Prostate gland (tissue), 2 donors: ENCODE measurements at regions not wholly inside any gene's neighbourhood (a gene's known extent, or its start where the extent isn't known, plus 50 kb on each side); places are given as distances from the start of the nearest gene placed in this dataset.

Source experiments
- DNase-seq: peaks from one replicate; pipeline ENCODE4 v3.0.0-alpha.2; 2019; ENCODE audit warnings: low spot score
- H3K27ac ChIP-seq, 2 donors: fragments of 200-600 bp; sonication (generic); 2 replicates each; pipeline ENCODE4 v1.5.1; 2017 to 2019
- H3K27me3 ChIP-seq: fragments of 200-600 bp; sonication (generic); replicated peaks from 2 replicates; pipeline ENCODE4 v1.5.1; 2019; ENCODE audit not compliant: insufficient read depth
- H3K36me3 ChIP-seq, 2 donors: fragments of 200-600 bp; sonication (generic); 1 replicate in 1 of 2; 2 replicates in 1 of 2; pipeline versions ENCODE4 v1.5.1 to v1.8.1; 2017 to 2019
- H3K4me1 ChIP-seq: fragments of 200-600 bp; sonication (generic); replicated peaks from 2 replicates; pipeline ENCODE4 v1.5.1; 2019
- H3K4me3 ChIP-seq, 2 donors: fragments of 200-600 bp; sonication (generic); 2 replicates each; pipeline ENCODE4 v1.5.1; 2017 to 2019
- H3K9me3 ChIP-seq: fragments of 200-600 bp; sonication (generic); 2 replicates; pipeline ENCODE4 v1.5.1; 2017
- CTCF ChIP-seq, 4 experiments: fragments of 200-600 bp in 2 of 4; fragments of 450-650 bp in 2 of 4; sonication (generic) in 2 of 4; IDR thresholded peaks; 1 replicate in 3 of 4; 2 replicates in 1 of 4; pipeline ENCODE4 v1.5.1; 2016 to 2019; ENCODE audit warnings: antibody characterized with exemption in 4 of 4, mild to moderate bottlenecking in 2 of 4, moderate library complexity in 2 of 4
- POLR2A ChIP-seq: fragments of 450-650 bp; IDR thresholded peaks from one replicate; pipeline ENCODE4 v1.6.1; 2016; ENCODE audit warnings: antibody characterized with exemption, mild to moderate bottlenecking
- POLR2AphosphoS5 ChIP-seq: sonication (generic); formaldehyde crosslinking; IDR thresholded peaks from one replicate; pipeline ENCODE4 v1.6.1; 2017; ENCODE audit warnings: antibody characterized with exemption
- WGBS: methylation state at CpG from one replicate; pipeline ENCODE4 v1.1.5; 2018; 5-methylcytosine and 5-hydroxymethylcytosine counted together
- intact Hi-C: fragments of 100-400 bp; cut with DNase I; formaldehyde crosslinking; loops from one replicate; pipeline ENCODE4 v1.14.2; 2022

GRCh38 chr9:26292943-26293342 lies 599.7 kb downstream of the CAAP1 start:
- intact Hi-C loops: no loop called here
- Histone ChIP-seq H3K4me3 (no peak overlapping the region), H3K36me3 (no peaks in the 10 kb centered on the region), H3K27ac (no peak overlapping the region), H3K4me1 (no peaks in the 10 kb centered on the region), H3K27me3 (no peaks in the 10 kb centered on the region), H3K9me3 (no peaks in the 10 kb centered on the region)
- WGBS: 60% methylated on average over 3 of the region's 3 CpGs
- TF ChIP-seq POLR2A (no peak), CTCF (IDR thresholded peaks at IDR 0.05) (no peak), POLR2AphosphoS5 (no peak)
- no peak for DNase-seq

- WGBS: 56% methylated on average over 6 of the region's 6 CpGs
- no peak for DNase-seq
- no peaks in the 10 kb centered on the region for H3K9me3 ChIP-seq
- intact Hi-C loops: no loop called here
- H3K4me3 ChIP-seq: no peak overlapping the region
- no peaks in the 10 kb centered on the region for H3K27me3 ChIP-seq
- no peaks in the 10 kb centered on the region for H3K36me3 ChIP-seq
- H3K4me1 ChIP-seq: no peaks in the 10 kb centered on the region
- H3K27ac ChIP-seq: no peak overlapping the region
- TF ChIP-seq CTCF (IDR thresholded peaks at IDR 0.05) (no peak), POLR2AphosphoS5 (no peak), POLR2A (no peak)
Measured at GRCh38 chr9:26271495-26272122, 593.4 kb upstream of the TUSC1 start.

- Histone ChIP-seq H3K4me1 (no peaks in the 10 kb centered on the region), H3K9me3 (no peaks in the 10 kb centered on the region), H3K4me3 (no peak overlapping the region), H3K27ac (no peak overlapping the region), H3K36me3 (no peaks in the 10 kb centered on the region), H3K27me3 (no peaks in the 10 kb centered on the region)
- no peak for TF ChIP-seq POLR2A
- intact Hi-C loops: no loop called here
- WGBS: 69% methylated on average over 2 of the region's 2 CpGs
- DNase-seq: no peak
Measured at GRCh38 chr9:26266146-26266793, 588.0 kb upstream of the TUSC1 start.

GRCh38 chr9:26264709-26265601 lies 586.7 kb upstream of the TUSC1 start:
- WGBS: 74% methylated on average over 1 of the region's 1 CpG
- intact Hi-C loops: no loop called here
- TF ChIP-seq CTCF (IDR thresholded peaks at IDR 0.05) (no peak), POLR2A (no peak)
- no peaks in the 10 kb centered on the region for H3K27me3 ChIP-seq
- H3K4me3 ChIP-seq: no peak overlapping the region
- no peaks in the 10 kb centered on the region for H3K4me1 ChIP-seq
- H3K9me3 ChIP-seq: no peaks in the 10 kb centered on the region
- no peaks in the 10 kb centered on the region for H3K36me3 ChIP-seq
- DNase-seq: no peak
- H3K27ac ChIP-seq: no peak overlapping the region

- Histone ChIP-seq H3K9me3 (no peaks in the 10 kb centered on the region), H3K4me3 (no peak overlapping the region), H3K36me3 (no peaks in the 10 kb centered on the region), H3K4me1 (no peaks in the 10 kb centered on the region), H3K27me3 (no peaks in the 10 kb centered on the region), H3K27ac (no peak overlapping the region)
- no peak for DNase-seq
- intact Hi-C loops: no loop called here
- TF ChIP-seq POLR2A (no peak), POLR2AphosphoS5 (no peak), CTCF (IDR thresholded peaks at IDR 0.05) (no peak)
Measured at GRCh38 chr9:26263478-26263877, 585.2 kb upstream of the TUSC1 start.
